Bone marrow (tissue), 2 donors: ENCODE measurements at regions not wholly inside any gene's neighbourhood (a gene's known extent, or its start where the extent isn't known, plus 50 kb on each side); places are given as distances from the start of the nearest gene placed in this dataset.
A peak's percentile ranks its signal among the peaks of the same experiment; 100 is the strongest.

Source experiments
- DNase-seq, 2 donors: peaks; one replicate each; lab custom pipeline; 2025; lab: John Stamatoyannopoulos, UW

GRCh38 chr10:31583293-31583692 is 264.3 kb downstream of the ZEB1 start:
- DNase-seq, result peak in 1 of 2 donors; percentile 7

- peak in 1 of 2 donors; percentile 60 for DNase-seq
These were observed 263.5 kb downstream of the ZEB1 start for GRCh38 chr10:31582365-31583052.

DNA sequence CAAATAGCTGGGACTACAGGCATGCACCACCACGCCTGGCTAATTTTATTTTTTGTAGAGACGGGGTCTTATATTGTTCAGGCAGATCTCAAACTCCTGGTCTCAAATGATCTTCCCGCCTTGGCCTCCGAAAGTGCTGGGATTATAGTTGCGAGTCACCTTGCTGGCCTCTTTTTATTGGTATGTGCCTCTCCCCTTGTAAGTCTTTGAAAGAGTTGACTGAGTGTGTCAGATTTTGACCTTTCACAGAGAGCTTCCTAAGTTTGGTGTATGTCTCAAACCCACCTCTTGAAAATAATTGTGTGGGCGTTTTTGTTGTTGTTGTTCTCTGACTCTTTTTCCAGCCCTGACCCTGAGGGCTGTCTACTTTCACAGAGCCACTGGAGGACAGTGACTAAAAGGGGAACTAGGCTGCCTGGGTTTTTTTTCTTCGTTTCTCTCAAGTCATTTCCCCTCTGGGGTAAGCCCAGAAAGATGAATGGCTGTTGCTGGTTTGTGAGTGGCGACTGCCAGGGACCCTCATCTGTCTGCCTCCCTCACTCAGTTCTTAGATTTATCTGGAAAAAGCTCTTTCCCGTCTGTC is 262.8 kb downstream of the ZEB1 start:
- peak in 1 of 2 donors; percentile 81 for DNase-seq

DNA sequence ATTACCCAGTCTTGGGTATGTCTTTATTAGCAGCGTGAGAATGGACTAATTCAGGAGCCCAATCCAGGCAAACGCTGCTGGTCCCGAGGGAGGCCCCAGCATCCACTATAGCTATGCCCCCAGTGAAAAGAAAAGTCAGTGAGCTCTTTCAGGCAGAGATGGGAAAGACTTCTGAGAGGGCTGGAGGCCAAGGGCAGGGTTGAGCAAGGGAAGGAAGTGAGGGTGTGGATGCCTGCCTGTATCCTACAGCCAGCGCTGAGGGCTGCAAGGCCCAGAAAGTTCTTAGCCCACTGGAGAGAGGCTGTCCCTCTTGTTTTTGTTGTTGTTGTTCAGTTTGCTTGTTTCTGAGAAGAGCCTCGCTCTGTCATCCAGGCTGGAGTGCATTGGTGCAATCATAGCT is 261.6 kb downstream of the ZEB1 start:
- no peak for DNase-seq
